ENCODE measurements at regions not wholly inside any gene's neighbourhood (a gene's known extent, or its start where the extent isn't known, plus 50 kb on each side); places are given as distances from the start of the nearest gene placed in this dataset.

GRCh38 chr16:87125206-87126155, 191.7 kb downstream of the C16orf95 start:
- no peaks in the 10 kb centered on the region for H4K20me1 ChIP-seq (ENCODE audit: insufficient read depth, low read length)
- DNase-seq (ENCODE audit: low spot score) = no peak
- ChIA-PET POLR2A (no interaction called here), CTCF (ENCODE audit: unreplicated experiment) (no interaction called here)
- no peak for TF ChIP-seq CTCF (conservative IDR thresholded peaks at IDR 0.05; ENCODE audit: low read length)
- intact Hi-C loops (cut with micrococcal nuclease; ENCODE audit: unreplicated experiment) = no loop called here
- no peak overlapping the region for H3K4me2 ChIP-seq (ENCODE audit: low read length)
- no peaks in the 10 kb centered on the region for H3K4me1 ChIP-seq (ENCODE audit: insufficient read depth, low read length, poor library complexity, severe bottlenecking)
- no peaks in the 10 kb centered on the region for H3K9me2 ChIP-seq (ENCODE audit: insufficient read depth, low read length)
- no peaks in the 10 kb centered on the region for H3K36me3 ChIP-seq (ENCODE audit: insufficient read depth, low read length)
- H3K79me2 ChIP-seq (ENCODE audit: insufficient read depth, low read depth, low read length) = no peaks in the 10 kb centered on the region
- H3K9me3 ChIP-seq (ENCODE audit: low read length) = no peaks in the 10 kb centered on the region
- H3K4me3 ChIP-seq (ENCODE audit: low read depth, low read length, poor library complexity, severe bottlenecking) = no peak overlapping the region
- H2AFZ ChIP-seq (ENCODE audit: low read length) = no peak overlapping the region
- no peak overlapping the region for H3K27ac ChIP-seq (ENCODE audit: low read depth, low read length, poor library complexity, severe bottlenecking)
- BruUV-seq (replicated peaks) = no TSS peak

- POLR2A ChIA-PET = no interaction called here
- intact Hi-C loops (cut with micrococcal nuclease; ENCODE audit: unreplicated experiment) = no loop called here
- no peak overlapping the region for H2AFZ ChIP-seq (ENCODE audit: low read length)
- H4K20me1 ChIP-seq (ENCODE audit: insufficient read depth, low read length) = no peaks in the 10 kb centered on the region
- no peaks in the 10 kb centered on the region for H3K36me3 ChIP-seq (ENCODE audit: insufficient read depth, low read length)
- H3K9me3 ChIP-seq (ENCODE audit: low read length) = no peaks in the 10 kb centered on the region
- no peaks in the 10 kb centered on the region for H3K9me2 ChIP-seq (ENCODE audit: insufficient read depth, low read length)
- CTCF ChIA-PET (ENCODE audit: unreplicated experiment) = no interaction called here
- H3K27ac ChIP-seq (ENCODE audit: low read depth, low read length, poor library complexity, severe bottlenecking) = no peak overlapping the region
- BruUV-seq (replicated peaks) = no TSS peak
- no peaks in the 10 kb centered on the region for H3K79me2 ChIP-seq (ENCODE audit: insufficient read depth, low read depth, low read length)
- H3K4me3 ChIP-seq (ENCODE audit: low read depth, low read length, poor library complexity, severe bottlenecking) = no peak overlapping the region
- no peak for DNase-seq (ENCODE audit: low spot score)
- H3K4me2 ChIP-seq (ENCODE audit: low read length) = no peak overlapping the region
- H3K4me1 ChIP-seq (ENCODE audit: insufficient read depth, low read length, poor library complexity, severe bottlenecking) = no peaks in the 10 kb centered on the region
- TF ChIP-seq CTCF (conservative IDR thresholded peaks at IDR 0.05; ENCODE audit: low read length) (no peak), EZH2phosphoT487 (IDR thresholded peaks at IDR 0.05; ENCODE audit: borderline replicate concordance, low read depth, low read length) (no peak)
Measured at GRCh38 chr16:87126403-87127025, 190.7 kb downstream of the C16orf95 start.

All from OCI-LY7 (cell line).